K562 (cell line): ENCODE measurements at regions not wholly inside any gene's neighbourhood (a gene's known extent, or its start where the extent isn't known, plus 50 kb on each side); places are given as distances from the start of the nearest gene placed in this dataset.

Source experiments
- ATAC-seq: fragments of 200-7000 bp; cut with Tn5 transposase; 3 replicates; pipeline ENCODE4 v1.9.1; 2020; ENCODE audit warnings: moderate library complexity
- BruUV-seq: library from RNA; stranded (reverse); fragments of 400-500 nt; replicated peaks from 2 replicates; lab custom pipeline; 2021; lab: Mats Ljungman, UMichigan
- CTCF ChIA-PET: fragments of 300-600 bp; formaldehyde crosslinking; extraction: SDS; loops from one replicate; lab custom pipeline; 2021; ENCODE audit warnings: low intra/inter-chr PET ratio; lab: Yijun Ruan, JAX
- POLR2A ChIA-PET: fragments of 300-600, 350-650 bp; sonication (Branson Sonifier 250); formaldehyde crosslinking; extraction: SDS; loops from one replicate; lab custom pipeline; 2021; ENCODE audit warnings: antibody characterized with exemption, inconsistent platforms; lab: Yijun Ruan, JAX
- DNase-seq, 4 experiments: peaks; one replicate each; pipeline versions ENCODE4 v3.0.0 to v3.0.0-alpha.2; 2011 to 2018; ENCODE audit warnings: low spot score in 3 of 4, mixed read lengths in 3 of 4; ENCODE audit errors: extremely low read depth in 1 of 4
- FAIRE-seq: peaks from 2 replicates; lab custom pipeline; 2011; peaks lifted over from hg19 to GRCh38; lab: Jason Lieb, UNC
- H2AFZ ChIP-seq: 2 replicates; pipeline ENCODE4 v1.6.0; 2011; ENCODE audit warnings: low read depth, low read length, control low read depth, inconsistent platforms
- H3K27ac ChIP-seq: fragments of 200-600 bp; 3 replicates; pipeline ENCODE4 v1.8.0; 2011; ENCODE audit warnings: low read depth, mild to moderate bottlenecking, control low read depth, inconsistent platforms, low read length, moderate library complexity, mixed read lengths; ENCODE audit errors: extremely low read depth
- H3K27me3 ChIP-seq, 2 experiments: fragments of 300-600 bp in 1 of 2; 2 replicates in 1 of 2; 3 replicates in 1 of 2; pipeline versions ENCODE4 v1.6.0 to v1.8.0; 2011; ENCODE audit warnings: inconsistent platforms in 2 of 2, low read length in 2 of 2, mild to moderate bottlenecking in 1 of 2, mixed read lengths in 1 of 2, moderate library complexity in 1 of 2; ENCODE audit not compliant: control insufficient read depth in 2 of 2, insufficient read depth in 2 of 2
- H3K36me3 ChIP-seq: fragments of 300-600 bp; 3 replicates; pipeline ENCODE4 v1.8.0; 2011; ENCODE audit warnings: mild to moderate bottlenecking, low read length, inconsistent platforms; ENCODE audit not compliant: control insufficient read depth, insufficient read depth
- H3K4me1 ChIP-seq, 2 experiments: fragments of 200-600 bp in 1 of 2; replicated peaks in 1 of 2; 2 replicates in 1 of 2; 3 replicates in 1 of 2; pipeline versions ENCODE4 v1.5.1 to v1.8.0; 2011; ENCODE audit warnings: inconsistent platforms in 2 of 2, low read length in 2 of 2, mild to moderate bottlenecking in 1 of 2, mixed read lengths in 1 of 2, moderate library complexity in 1 of 2; ENCODE audit not compliant: control insufficient read depth in 2 of 2, insufficient read depth in 2 of 2
- H3K4me2 ChIP-seq: 2 replicates; pipeline ENCODE4 v1.6.1; 2011; ENCODE audit warnings: low read length, control low read depth, inconsistent platforms, mixed read lengths; ENCODE audit not compliant: insufficient read depth
- H3K4me3 ChIP-seq: fragments of 200-600 bp; sonication (generic), shearing (Covaris generic); 2 replicates; pipeline ENCODE4 v1.5.1; 2016; ENCODE audit warnings: control low read depth, inconsistent platforms
- H3K79me2 ChIP-seq: fragments of 200-600 bp; 3 replicates; pipeline ENCODE4 v1.8.0; 2011; ENCODE audit warnings: low read length, inconsistent platforms; ENCODE audit not compliant: control insufficient read depth, insufficient read depth
- H3K9ac ChIP-seq, 2 experiments: 2 replicates each; pipeline versions ENCODE4 v1.6.0 to v1.6.1; 2011; ENCODE audit warnings: low read depth in 2 of 2, low read length in 2 of 2, control low read depth in 1 of 2, inconsistent platforms in 1 of 2, mild to moderate bottlenecking in 1 of 2, mixed read lengths in 1 of 2; ENCODE audit not compliant: insufficient read depth in 1 of 2
- H3K9me1 ChIP-seq: one replicate; pipeline ENCODE4 v1.6.0; 2011; ENCODE audit warnings: inconsistent platforms, mild to moderate bottlenecking, low read length, moderate library complexity; ENCODE audit not compliant: control insufficient read depth, insufficient read depth
- H3K9me3 ChIP-seq: replicated peaks from 2 replicates; pipeline ENCODE4 v1.5.1; 2011; ENCODE audit warnings: low read depth, low read length, inconsistent platforms; ENCODE audit not compliant: control insufficient read depth, insufficient read depth
- H4K20me1 ChIP-seq: replicated peaks from 2 replicates; pipeline ENCODE4 v1.6.1; 2011; ENCODE audit warnings: low read length, inconsistent platforms, mixed read lengths; ENCODE audit not compliant: control insufficient read depth, insufficient read depth
- C11orf30 ChIP-seq: fragments of 450-650 bp; IDR thresholded peaks from 2 replicates; pipeline ENCODE4 v1.6.1; 2016; ENCODE audit warnings: low read depth, mild to moderate bottlenecking
- CAMTA2 ChIP-seq: fragments of 250-450 bp; sonication (Bioruptor Pico); conservative IDR thresholded peaks from 2 replicates; pipeline ENCODE4 v1.5.1; 2022
- CHD7 ChIP-seq: fragments of 200-600 bp; sonication (generic); IDR thresholded peaks from one replicate; pipeline ENCODE4 v1.6.1; 2012; ENCODE audit warnings: mild to moderate bottlenecking, low read depth, low read length, inconsistent platforms
- FOXJ2 ChIP-seq: fragments of 200-800 bp; sonication (Bioruptor generic); IDR thresholded peaks from 2 replicates; pipeline ENCODE4 v1.6.1; 2016; ENCODE audit warnings: missing genetic modification characterization, missing compliant biosample characterization
- HOXB6 ChIP-seq: fragments of 250-450 bp; sonication (Bioruptor Pico); IDR thresholded peaks from 2 replicates; pipeline ENCODE4 v1.5.1; 2022; ENCODE audit warnings: mild to moderate bottlenecking, borderline replicate concordance
- NFIX ChIP-seq: fragments of 250-450 bp; sonication (Bioruptor Pico); IDR thresholded peaks from 2 replicates; pipeline ENCODE4 v1.4.0; 2020; ENCODE audit warnings: low read depth, mild to moderate bottlenecking, moderate library complexity
- RNF2 ChIP-seq: sonication (generic); IDR thresholded peaks from 2 replicates; pipeline ENCODE4 v1.6.1; 2016
- STAT5B ChIP-seq: fragments of 250-450 bp; sonication (Bioruptor Pico); IDR thresholded peaks from 2 replicates; pipeline ENCODE4 v1.8.0; 2021; ENCODE audit warnings: mild to moderate bottlenecking, inconsistent platforms
- ZNF280A ChIP-seq: fragments of 450-650 bp; IDR thresholded peaks from 2 replicates; pipeline ENCODE4 v1.6.1; 2018; ENCODE audit warnings: mild to moderate bottlenecking, low read depth; ENCODE audit not compliant: partially characterized antibody
- ZNF583 ChIP-seq: fragments of 250-450 bp; sonication (Bioruptor Pico); IDR thresholded peaks from 2 replicates; pipeline ENCODE4 v1.4.0; 2020
- WGBS: fragments of 100-300 bp; shearing (Covaris generic); methylation state at CpG from one replicate; pipeline ENCODE4 v1.1.6; 2016; ENCODE audit warnings: low coverage, mixed read lengths; ENCODE audit not compliant: insufficient coverage; ENCODE audit errors: missing lambda C conversion rate; 5-methylcytosine and 5-hydroxymethylcytosine counted together
- in situ Hi-C: fragments of 300-500 bp; cut with MboI; formaldehyde crosslinking; loops from 4 replicates; pipeline ENCODE4 v1.15.0; 2018; ENCODE audit warnings: inconsistent platforms, mixed read lengths
- intact Hi-C: fragments of 100-400 bp; cut with micrococcal nuclease; formaldehyde crosslinking; loops from 2 replicates; pipeline ENCODE4 v1.14.2; 2022

GRCh38 chr9:108180541-108180940 is 675.2 kb downstream of the ACTL7B start:
- ChIA-PET POLR2A (no interaction called here), CTCF (no interaction called here)
- H3K27me3 ChIP-seq, result peaks cover 7 to 31% of the 10 kb centered on the region in 2 experiments; a peak in 4 of 5 replicates
- H3K4me3 ChIP-seq, result no peak overlapping the region
- WGBS, result 0% methylated on average over 1 of the region's 1 CpG
- FAIRE-seq (no peak), ATAC-seq (no peak), DNase-seq (no peak)
- intact Hi-C loops, result no loop called here
- no peak overlapping the region for H3K9ac ChIP-seq
- no TSS peak for BruUV-seq
- H3K9me1 ChIP-seq, result no peaks in the 10 kb centered on the region
- H3K79me2 ChIP-seq, result no peaks in the 10 kb centered on the region
- H3K36me3 ChIP-seq, result no peaks in the 10 kb centered on the region
- H3K9me3 ChIP-seq, result no peaks in the 10 kb centered on the region
- no peak overlapping the region for H3K4me2 ChIP-seq
- in situ Hi-C loops, result no loop called here
- H2AFZ ChIP-seq, result no peak overlapping the region
- H3K27ac ChIP-seq, result no peak overlapping the region
- no peaks in the 10 kb centered on the region for H3K4me1 ChIP-seq
- H4K20me1 ChIP-seq, result no peaks in the 10 kb centered on the region
- TF ChIP-seq ZNF280A, result no peak
- no peak for TF ChIP-seq CAMTA2 (CRISPR knock-in tag)
- TF ChIP-seq C11orf30, result no peak
- no peak for TF ChIP-seq STAT5B
- no peak for TF ChIP-seq ZNF583 (CRISPR knock-in tag)
- no peak for TF ChIP-seq NFIX (CRISPR knock-in tag)
- TF ChIP-seq RNF2, result no peak
- no peak for TF ChIP-seq CHD7
- no peak for TF ChIP-seq HOXB6 (CRISPR knock-in tag)
- TF ChIP-seq FOXJ2 (tag), result no peak
